PC-9 (cell line): ENCODE measurements at regions not wholly inside any gene's neighbourhood (a gene's known extent, or its start where the extent isn't known, plus 50 kb on each side); places are given as distances from the start of the nearest gene placed in this dataset.

Experiments used
- BruUV-seq: library from RNA; stranded (reverse); fragments of 400-500 nt; replicated peaks from 2 replicates; lab custom pipeline; 2021; lab: Mats Ljungman, UMichigan
- CTCF ChIA-PET: fragments of 300-600 bp; sonication (Branson Sonifier 250); formaldehyde crosslinking; loops from one replicate; lab custom pipeline; 2022; ENCODE audit warnings: antibody characterized with exemption; lab: Charles Lee
- POLR2A ChIA-PET: fragments of 300-600 bp; sonication (Branson Sonifier 250); formaldehyde crosslinking; loops from one replicate; lab custom pipeline; 2022; ENCODE audit warnings: antibody characterized with exemption; ENCODE audit not compliant: unreplicated experiment; lab: Charles Lee
- DNase-seq, 2 experiments: peaks; one replicate each; pipeline versions ENCODE4 v3.0.0 to v3.0.0-alpha.2; 2015 to 2022; ENCODE audit warnings: mixed read lengths in 1 of 2
- H2AFZ ChIP-seq: fragments of 200-600 bp; sonication (generic); 2 replicates; pipeline ENCODE4 v1.8.1; 2017; ENCODE audit warnings: antibody characterized with exemption
- H3F3A ChIP-seq: fragments of 200-600 bp; sonication (generic); 2 replicates; pipeline ENCODE4 v1.8.1; 2017; ENCODE audit warnings: antibody characterized with exemption, mild to moderate bottlenecking, low read depth; ENCODE audit not compliant: insufficient read depth
- H3K27ac ChIP-seq: fragments of 200-600 bp; sonication (generic); 2 replicates; pipeline ENCODE4 v1.6.1; 2016; ENCODE audit warnings: mixed run types
- H3K27me3 ChIP-seq: fragments of 200-600 bp; sonication (generic); 2 replicates; pipeline ENCODE4 v1.6.1; 2016; ENCODE audit warnings: low read depth, mixed run types; ENCODE audit not compliant: insufficient read depth
- H3K36me3 ChIP-seq: fragments of 200-600 bp; sonication (generic); 2 replicates; pipeline ENCODE4 v1.6.1; 2016; ENCODE audit warnings: low read depth, mixed run types
- H3K4me1 ChIP-seq: fragments of 200-600 bp; sonication (generic); replicated peaks from 2 replicates; pipeline ENCODE4 v1.6.1; 2016; ENCODE audit warnings: mixed run types; ENCODE audit not compliant: insufficient read depth
- H3K4me2 ChIP-seq: fragments of 200-600 bp; sonication (generic); 2 replicates; pipeline ENCODE4 v1.6.1; 2017; ENCODE audit warnings: mixed run types
- H3K4me3 ChIP-seq: fragments of 200-600 bp; sonication (generic); 2 replicates; pipeline ENCODE4 v1.6.1; 2016; ENCODE audit warnings: mixed run types
- H3K79me2 ChIP-seq: fragments of 200-600 bp; sonication (generic); 2 replicates; pipeline ENCODE4 v1.6.1; 2017; ENCODE audit warnings: low read depth, mixed run types
- H3K9me2 ChIP-seq: fragments of 200-600 bp; sonication (generic); 2 replicates; pipeline ENCODE4 v1.8.1; 2017; ENCODE audit warnings: mild to moderate bottlenecking; ENCODE audit not compliant: insufficient read depth
- H3K9me3 ChIP-seq: fragments of 200-600 bp; sonication (generic); 2 replicates; pipeline ENCODE4 v1.8.1; 2016; ENCODE audit warnings: low read depth; ENCODE audit not compliant: insufficient read depth
- H4K20me1 ChIP-seq: fragments of 200-600 bp; sonication (generic); 2 replicates; pipeline ENCODE4 v1.8.1; 2017; ENCODE audit not compliant: insufficient read depth
- CTCF ChIP-seq: fragments of 200-600 bp; sonication (generic); conservative IDR thresholded peaks from 2 replicates; pipeline ENCODE4 v1.6.1; 2017; ENCODE audit warnings: mixed run types, antibody characterized with exemption, mild to moderate bottlenecking, moderate library complexity
- EZH2 ChIP-seq: fragments of 200-600 bp; sonication (generic); IDR thresholded peaks from 2 replicates; pipeline ENCODE4 v1.8.0; 2017; ENCODE audit warnings: antibody characterized with exemption, low read depth
- intact Hi-C: fragments of 100-400 bp; cut with micrococcal nuclease; formaldehyde crosslinking; loops from one replicate; pipeline ENCODE4 v1.10.0; 2022; ENCODE audit not compliant: unreplicated experiment

GRCh38 chr14:85390236-85390635 is 139.7 kb upstream of the FLRT2 start:
- no peak overlapping the region for H3K4me2 ChIP-seq
- H3K9me3 ChIP-seq: no peaks in the 10 kb centered on the region
- H3K36me3 ChIP-seq: no peaks in the 10 kb centered on the region
- TF ChIP-seq CTCF (no peak), EZH2 (no peak)
- intact Hi-C loops: no loop called here
- no peak overlapping the region for H3K4me3 ChIP-seq
- H3K27ac ChIP-seq: no peak overlapping the region
- no peaks in the 10 kb centered on the region for H4K20me1 ChIP-seq
- H3K9me2 ChIP-seq: no peaks in the 10 kb centered on the region
- no peaks in the 10 kb centered on the region for H3K27me3 ChIP-seq
- no peaks in the 10 kb centered on the region for H3K4me1 ChIP-seq
- H3K79me2 ChIP-seq: no peaks in the 10 kb centered on the region
- no peak for DNase-seq
- POLR2A ChIA-PET: no interaction called here
- CTCF ChIA-PET: no interaction called here
- BruUV-seq: no TSS peak
- no peak overlapping the region for H2AFZ ChIP-seq
- no peaks in the 10 kb centered on the region for H3F3A ChIP-seq

DNA sequence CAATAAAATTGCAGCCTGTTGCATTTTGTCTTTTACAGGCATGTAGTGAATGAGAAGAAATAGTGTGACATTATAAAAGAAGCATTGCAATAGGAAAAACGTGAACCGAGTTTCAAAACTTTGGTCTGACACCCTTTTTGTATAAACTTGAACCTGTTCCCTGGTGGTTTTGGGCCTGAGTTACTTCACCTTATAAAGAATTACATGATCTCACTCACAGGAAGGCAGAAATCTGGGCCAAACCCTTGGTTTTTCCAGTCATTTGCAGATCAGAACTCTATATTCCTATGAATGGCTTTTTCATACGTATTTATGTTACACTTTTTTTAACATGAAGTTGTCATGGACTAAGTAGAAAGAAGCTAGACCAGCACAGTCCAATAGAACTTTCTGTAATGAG is 138.5 kb upstream of the FLRT2 start:
- no peak overlapping the region for H3K4me2 ChIP-seq
- intact Hi-C loops: no loop called here
- H3K79me2 ChIP-seq: no peaks in the 10 kb centered on the region
- POLR2A ChIA-PET: no interaction called here
- H2AFZ ChIP-seq: no peak overlapping the region
- no peaks in the 10 kb centered on the region for H3K9me3 ChIP-seq
- CTCF ChIA-PET: no interaction called here
- no peak overlapping the region for H3K4me3 ChIP-seq
- no peak overlapping the region for H3K27ac ChIP-seq
- no peaks in the 10 kb centered on the region for H3K27me3 ChIP-seq
- no TSS peak for BruUV-seq
- no peaks in the 10 kb centered on the region for H4K20me1 ChIP-seq
- H3K36me3 ChIP-seq: no peaks in the 10 kb centered on the region
- no peak for DNase-seq
- TF ChIP-seq EZH2 (no peak), CTCF (no peak)
- H3K9me2 ChIP-seq: no peaks in the 10 kb centered on the region
- H3F3A ChIP-seq: no peaks in the 10 kb centered on the region
- H3K4me1 ChIP-seq: no peaks in the 10 kb centered on the region

GRCh38 chr14:85391892-85392291 is 138.1 kb upstream of the FLRT2 start:
- CTCF ChIA-PET: no interaction called here
- no peaks in the 10 kb centered on the region for H3K9me2 ChIP-seq
- TF ChIP-seq EZH2 (no peak), CTCF (no peak)
- no peak for DNase-seq
- POLR2A ChIA-PET: no interaction called here
- no peaks in the 10 kb centered on the region for H3F3A ChIP-seq
- H3K4me1 ChIP-seq: no peaks in the 10 kb centered on the region
- intact Hi-C loops: no loop called here
- H3K79me2 ChIP-seq: no peaks in the 10 kb centered on the region
- no peaks in the 10 kb centered on the region for H3K27me3 ChIP-seq
- no peak overlapping the region for H3K4me3 ChIP-seq
- no peaks in the 10 kb centered on the region for H3K36me3 ChIP-seq
- no TSS peak for BruUV-seq
- H4K20me1 ChIP-seq: no peaks in the 10 kb centered on the region
- H3K9me3 ChIP-seq: no peaks in the 10 kb centered on the region
- no peak overlapping the region for H3K27ac ChIP-seq
- no peak overlapping the region for H3K4me2 ChIP-seq
- H2AFZ ChIP-seq: no peak overlapping the region
